ENCODE measurements at regions not wholly inside any gene's neighbourhood (a gene's known extent, or its start where the extent isn't known, plus 50 kb on each side); places are given as distances from the start of the nearest gene placed in this dataset.

DNA sequence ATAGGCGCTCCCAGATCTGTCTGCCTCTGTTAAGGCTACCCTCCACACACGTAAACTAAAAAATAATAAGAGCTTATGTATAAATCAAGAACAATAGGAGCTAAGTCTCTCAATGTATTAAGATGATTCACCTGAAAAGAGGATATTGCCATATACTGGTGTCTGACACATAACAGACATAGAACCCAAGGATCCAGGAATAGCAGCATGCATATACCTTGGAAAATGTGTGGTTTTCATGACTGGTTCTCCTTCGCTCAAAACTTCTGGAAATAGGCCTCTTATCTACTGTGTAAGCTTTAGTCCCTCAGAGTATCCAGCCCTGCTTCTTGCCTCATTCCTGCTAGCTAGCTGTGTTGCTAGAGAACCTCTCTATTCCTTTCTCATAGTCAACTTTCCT is 203.7 kb upstream of the SLITRK2 start:
- TF ChIP-seq CTCF (IDR thresholded peaks at IDR 0.05) (no peak), POLR2AphosphoS5 (IDR thresholded peaks at IDR 0.05) (no peak)

All from suprapubic skin (tissue), 3 donors.